HEK293 (cell line): ENCODE measurements at regions not wholly inside any gene's neighbourhood (a gene's known extent, or its start where the extent isn't known, plus 50 kb on each side); places are given as distances from the start of the nearest gene placed in this dataset.
"Not testable (repeated sequence)": the region's sequence is repeated elsewhere in the genome, so short reads cannot be mapped to it uniquely, and the experiment has no call there.

Source experiments
- CTCF ChIA-PET: fragments of 350-600 bp; formaldehyde crosslinking; extraction: SDS; loops from one replicate; lab custom pipeline; 2021; ENCODE audit warnings: antibody characterized with exemption; lab: Yijun Ruan, JAX
- POLR2A ChIA-PET: fragments of 300-600 bp; formaldehyde crosslinking; extraction: SDS; loops from one replicate; lab custom pipeline; 2020; ENCODE audit warnings: antibody characterized with exemption, inconsistent platforms; lab: Yijun Ruan, JAX
- H3K27ac ChIP-seq: fragments of 200-500 bp; sonication (Bioruptor generic); 2 replicates; pipeline ENCODE4 v1.5.1; 2014; ENCODE audit warnings: low read depth, low read length, control low read depth, inconsistent platforms; ENCODE audit errors: extremely low read depth
- H3K36me3 ChIP-seq, 2 experiments: fragments of 200-500 bp in 1 of 2; sonication (Bioruptor generic) in 1 of 2; 1 replicate in 1 of 2; 2 replicates in 1 of 2; pipeline ENCODE4 v1.5.1; 2014 to 2017; ENCODE audit warnings: inconsistent platforms in 2 of 2, low read length in 2 of 2; ENCODE audit not compliant: control insufficient read depth in 2 of 2, insufficient read depth in 1 of 2
- H3K4me1 ChIP-seq: fragments of 200-500 bp; sonication (Bioruptor generic); 2 replicates; pipeline ENCODE4 v1.5.1; 2014; ENCODE audit warnings: mild to moderate bottlenecking, low read length, inconsistent platforms; ENCODE audit not compliant: control insufficient read depth, insufficient read depth
- H3K4me3 ChIP-seq: 2 replicates; pipeline ENCODE4 v1.5.1; 2011; ENCODE audit warnings: low read depth, mild to moderate bottlenecking, control low read depth, low read length, moderate library complexity
- H3K9me3 ChIP-seq: fragments of 200-500 bp; sonication (Bioruptor generic); 2 replicates; pipeline ENCODE4 v1.5.1; 2014; ENCODE audit warnings: low read depth, low read length, inconsistent platforms; ENCODE audit not compliant: control insufficient read depth, insufficient read depth
- GFI1B ChIP-seq: fragments of 450-650 bp; formaldehyde crosslinking; IDR thresholded peaks from 2 replicates; pipeline ENCODE4 v1.5.1; 2016; ENCODE audit warnings: missing biosample characterization, missing genetic modification characterization
- HOXA7 ChIP-seq: sonication (generic); formaldehyde crosslinking; IDR thresholded peaks from 2 replicates; pipeline ENCODE4 v1.8.1; 2022; ENCODE audit warnings: missing genetic modification reagents, borderline replicate concordance
- SCRT2 ChIP-seq: fragments of 450-650 bp; formaldehyde crosslinking; IDR thresholded peaks from 2 replicates; pipeline ENCODE4 v1.5.1; 2016; ENCODE audit warnings: missing biosample characterization, missing genetic modification characterization
- SP2 ChIP-seq: fragments of 450-650 bp; formaldehyde crosslinking; IDR thresholded peaks from 2 replicates; pipeline ENCODE4 v1.5.1; 2016; ENCODE audit warnings: missing biosample characterization, missing genetic modification characterization
- SP7 ChIP-seq: fragments of 450-650 bp; formaldehyde crosslinking; IDR thresholded peaks from 2 replicates; pipeline ENCODE4 v1.5.1; 2016; ENCODE audit warnings: missing biosample characterization, missing genetic modification characterization
- ZFHX2 ChIP-seq: fragments of 450-650 bp; formaldehyde crosslinking; conservative IDR thresholded peaks from 2 replicates; pipeline ENCODE4 v1.5.1; 2016; ENCODE audit warnings: missing biosample characterization, missing genetic modification characterization
- ZFP3 ChIP-seq: fragments of 450-650 bp; formaldehyde crosslinking; IDR thresholded peaks from 2 replicates; pipeline ENCODE4 v1.5.1; 2016; ENCODE audit warnings: low read depth, missing biosample characterization, missing genetic modification characterization
- ZNF239 ChIP-seq: fragments of 450-650 bp; formaldehyde crosslinking; IDR thresholded peaks from 2 replicates; pipeline ENCODE4 v1.5.1; 2016; ENCODE audit warnings: missing biosample characterization, missing genetic modification characterization
- ZNF292 ChIP-seq: fragments of 450-650 bp; formaldehyde crosslinking; IDR thresholded peaks from 2 replicates; pipeline ENCODE4 v1.5.1; 2016; ENCODE audit warnings: low read depth, missing biosample characterization, missing genetic modification characterization, borderline replicate concordance
- ZNF354C ChIP-seq: fragments of 450-650 bp; formaldehyde crosslinking; IDR thresholded peaks from 2 replicates; pipeline ENCODE4 v1.5.1; 2016; ENCODE audit warnings: missing biosample characterization, missing genetic modification characterization, low read depth, borderline replicate concordance
- ZNF37A ChIP-seq: fragments of 450-650 bp; IDR thresholded peaks from 2 replicates; pipeline ENCODE4 v1.5.1; 2018; ENCODE audit warnings: missing biosample characterization, missing genetic modification characterization
- ZNF394 ChIP-seq: fragments of 450-650 bp; formaldehyde crosslinking; IDR thresholded peaks from 2 replicates; pipeline ENCODE4 v1.5.1; 2016; ENCODE audit warnings: missing biosample characterization, missing genetic modification characterization, mild to moderate bottlenecking, moderate library complexity, borderline replicate concordance
- ZNF544 ChIP-seq: fragments of 450-650 bp; formaldehyde crosslinking; IDR thresholded peaks from 2 replicates; pipeline ENCODE4 v1.5.0; 2017; ENCODE audit warnings: missing biosample characterization, missing genetic modification characterization
- ZNF555 ChIP-seq: fragments of 450-650 bp; formaldehyde crosslinking; conservative IDR thresholded peaks from 2 replicates; pipeline ENCODE4 v1.5.1; 2017; ENCODE audit warnings: missing biosample characterization, mild to moderate bottlenecking, missing genetic modification characterization, inconsistent platforms
- ZNF571 ChIP-seq: fragments of 450-650 bp; formaldehyde crosslinking; IDR thresholded peaks from 2 replicates; pipeline ENCODE4 v1.5.0; 2017; ENCODE audit warnings: missing biosample characterization, missing genetic modification characterization
- ZNF610 ChIP-seq: fragments of 450-650 bp; formaldehyde crosslinking; IDR thresholded peaks from 2 replicates; pipeline ENCODE4 v1.5.1; 2016; ENCODE audit warnings: missing biosample characterization, missing genetic modification characterization, borderline replicate concordance
- ZNF660 ChIP-seq: fragments of 450-650 bp; IDR thresholded peaks from 2 replicates; pipeline ENCODE4 v1.5.1; 2018; ENCODE audit warnings: missing biosample characterization, mild to moderate bottlenecking, missing genetic modification characterization
- ZNF701 ChIP-seq: fragments of 450-650 bp; formaldehyde crosslinking; IDR thresholded peaks from 2 replicates; pipeline ENCODE4 v1.5.1; 2016; ENCODE audit warnings: missing biosample characterization, missing genetic modification characterization
- ZNF777 ChIP-seq: fragments of 450-650 bp; formaldehyde crosslinking; IDR thresholded peaks from 2 replicates; pipeline ENCODE4 v1.5.1; 2017; ENCODE audit warnings: missing biosample characterization, missing genetic modification characterization, borderline replicate concordance
- TF ChIP-seq, protein P1 (sequence below): fragments of 450-650 bp; formaldehyde crosslinking; IDR thresholded peaks from 2 replicates; pipeline ENCODE4 v1.5.1; 2017; ENCODE audit warnings: missing biosample characterization, missing genetic modification characterization
- TF ChIP-seq, protein P2 (sequence below): fragments of 450-650 bp; formaldehyde crosslinking; conservative IDR thresholded peaks from 2 replicates; pipeline ENCODE4 v1.5.1; 2016; ENCODE audit warnings: low read depth, missing biosample characterization, missing genetic modification characterization

DNA sequence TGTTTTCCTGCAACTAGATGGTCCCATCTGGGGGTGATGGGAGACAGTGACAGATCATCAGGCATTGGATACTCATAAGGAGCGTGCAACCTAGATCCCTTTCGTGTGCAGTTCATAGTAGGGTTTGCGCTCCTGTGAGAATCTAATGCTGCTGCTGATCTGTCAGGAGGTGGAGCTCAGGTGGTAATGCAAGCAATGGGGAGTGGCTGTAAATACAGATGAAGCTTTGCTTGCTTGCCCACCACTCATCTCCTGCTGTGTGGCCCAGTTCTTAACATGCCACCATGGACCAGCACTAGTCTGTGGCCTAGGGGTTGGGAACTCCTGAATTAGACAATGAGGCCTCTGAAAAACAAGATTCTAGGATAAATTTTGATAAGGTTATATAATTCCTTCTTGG lies 430.6 kb downstream of the KCNJ2 start:
- H3K36me3 ChIP-seq, H3K4me3 ChIP-seq, CTCF ChIA-PET, POLR2A ChIA-PET, H3K4me1 ChIP-seq, H3K9me3 ChIP-seq, H3K27ac ChIP-seq: not testable (repeated sequence)
- peak; percentile 99 for TF ChIP-seq ZNF610

DNA sequence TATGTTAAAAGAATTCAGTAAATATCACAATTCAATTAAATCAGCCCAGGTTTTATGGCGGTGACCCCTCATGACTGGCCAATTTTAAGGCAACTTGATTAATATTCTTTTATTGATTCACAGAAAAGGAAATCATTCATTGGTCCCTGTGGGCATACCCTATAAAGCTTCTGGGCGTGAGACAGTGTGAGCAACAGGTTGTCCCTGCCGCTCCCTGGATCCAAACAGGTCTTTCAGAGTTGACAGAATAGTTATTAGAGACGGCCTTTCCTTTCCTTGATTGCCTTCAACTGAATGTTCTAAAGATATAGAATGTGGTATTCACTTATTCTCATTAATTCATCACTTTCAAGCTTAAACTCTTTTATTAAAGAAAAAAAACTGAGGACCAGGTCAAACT lies 433.9 kb downstream of the KCNJ2 start:
- no peak overlapping the region for H3K27ac ChIP-seq
- peak; percentile 72 for TF ChIP-seq SCRT2 (tag by site-specific recombination)
- no peak for TF ChIP-seq ZNF660 (tag by site-specific recombination)
- CTCF ChIA-PET, result interaction anchor here (0.6 to 0.7 kb wide), 2 partner anchors 20 to 183 kb away, joined by 3 to 4 read pairs; no protein-coding TSS in a partner anchor
- no peak overlapping the region for H3K4me3 ChIP-seq
- H3K9me3 ChIP-seq, result no peaks in the 10 kb centered on the region
- POLR2A ChIA-PET, result no interaction called here
- no peaks in the 10 kb centered on the region for H3K36me3 ChIP-seq
- H3K4me1 ChIP-seq, result no peaks in the 10 kb centered on the region

DNA sequence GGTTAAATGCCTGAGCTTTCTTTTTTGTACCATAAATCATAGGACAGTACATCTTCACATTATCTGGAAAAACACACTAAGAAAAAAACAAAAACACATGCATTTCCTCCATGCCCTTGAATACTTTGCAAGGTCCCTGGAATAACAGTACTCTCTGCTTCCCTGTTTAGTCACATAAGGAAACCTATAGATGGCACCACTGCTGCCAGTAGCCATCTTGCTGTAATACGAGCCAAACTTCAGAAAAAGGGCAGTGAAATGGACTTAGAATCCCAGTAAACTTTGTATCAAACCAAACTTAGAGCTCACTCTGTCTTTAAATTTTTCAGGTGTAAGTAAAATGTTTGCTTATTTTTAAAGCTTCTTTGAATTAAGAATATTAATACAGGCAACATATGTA lies 435.5 kb downstream of the KCNJ2 start:
- ChIA-PET POLR2A (no interaction called here), CTCF (interaction anchor here (0.6 to 1.3 kb wide), 8 partner anchors 16 to 1074 kb away, joined by 3 to 5 read pairs (median 3); no protein-coding TSS in a partner anchor)
- no peaks in the 10 kb centered on the region; the same call in 1 of the 2 replicates for H3K9me3 ChIP-seq
- no peak overlapping the region for H3K4me3 ChIP-seq
- H3K36me3 ChIP-seq, result no peaks in the 10 kb centered on the region
- H3K4me1 ChIP-seq, result no peaks in the 10 kb centered on the region
- TF ChIP-seq ZFP3 (tag by site-specific recombination), result no peak
- TF ChIP-seq SP7 (tag by site-specific recombination), result no peak
- no peak for TF ChIP-seq SCRT2 (tag by site-specific recombination)
- no peak for TF ChIP-seq ZNF37A (tag by site-specific recombination)
- TF ChIP-seq, protein P1, sequence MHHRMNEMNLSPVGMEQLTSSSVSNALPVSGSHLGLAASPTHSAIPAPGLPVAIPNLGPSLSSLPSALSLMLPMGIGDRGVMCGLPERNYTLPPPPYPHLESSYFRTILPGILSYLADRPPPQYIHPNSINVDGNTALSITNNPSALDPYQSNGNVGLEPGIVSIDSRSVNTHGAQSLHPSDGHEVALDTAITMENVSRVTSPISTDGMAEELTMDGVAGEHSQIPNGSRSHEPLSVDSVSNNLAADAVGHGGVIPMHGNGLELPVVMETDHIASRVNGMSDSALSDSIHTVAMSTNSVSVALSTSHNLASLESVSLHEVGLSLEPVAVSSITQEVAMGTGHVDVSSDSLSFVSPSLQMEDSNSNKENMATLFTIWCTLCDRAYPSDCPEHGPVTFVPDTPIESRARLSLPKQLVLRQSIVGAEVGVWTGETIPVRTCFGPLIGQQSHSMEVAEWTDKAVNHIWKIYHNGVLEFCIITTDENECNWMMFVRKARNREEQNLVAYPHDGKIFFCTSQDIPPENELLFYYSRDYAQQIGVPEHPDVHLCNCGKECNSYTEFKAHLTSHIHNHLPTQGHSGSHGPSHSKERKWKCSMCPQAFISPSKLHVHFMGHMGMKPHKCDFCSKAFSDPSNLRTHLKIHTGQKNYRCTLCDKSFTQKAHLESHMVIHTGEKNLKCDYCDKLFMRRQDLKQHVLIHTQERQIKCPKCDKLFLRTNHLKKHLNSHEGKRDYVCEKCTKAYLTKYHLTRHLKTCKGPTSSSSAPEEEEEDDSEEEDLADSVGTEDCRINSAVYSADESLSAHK (tag by site-specific recombination), result no peak
- TF ChIP-seq ZNF777 (tag by site-specific recombination), result no peak
- TF ChIP-seq ZNF544 (tag by site-specific recombination), result no peak
- TF ChIP-seq ZNF555 (tag by site-specific recombination), result no peak
- no peak for TF ChIP-seq ZNF292 (tag by site-specific recombination)
- no peak for TF ChIP-seq ZFHX2 (tag by site-specific recombination)
- TF ChIP-seq GFI1B (tag by site-specific recombination), result no peak
- no peak for TF ChIP-seq ZNF239 (tag by site-specific recombination)
- TF ChIP-seq ZNF571 (tag by site-specific recombination), result no peak
- TF ChIP-seq SP2 (tag by site-specific recombination), result no peak
- TF ChIP-seq ZNF354C (tag by site-specific recombination), result no peak
- TF ChIP-seq ZNF701 (tag by site-specific recombination), result no peak
- TF ChIP-seq, protein P2, sequence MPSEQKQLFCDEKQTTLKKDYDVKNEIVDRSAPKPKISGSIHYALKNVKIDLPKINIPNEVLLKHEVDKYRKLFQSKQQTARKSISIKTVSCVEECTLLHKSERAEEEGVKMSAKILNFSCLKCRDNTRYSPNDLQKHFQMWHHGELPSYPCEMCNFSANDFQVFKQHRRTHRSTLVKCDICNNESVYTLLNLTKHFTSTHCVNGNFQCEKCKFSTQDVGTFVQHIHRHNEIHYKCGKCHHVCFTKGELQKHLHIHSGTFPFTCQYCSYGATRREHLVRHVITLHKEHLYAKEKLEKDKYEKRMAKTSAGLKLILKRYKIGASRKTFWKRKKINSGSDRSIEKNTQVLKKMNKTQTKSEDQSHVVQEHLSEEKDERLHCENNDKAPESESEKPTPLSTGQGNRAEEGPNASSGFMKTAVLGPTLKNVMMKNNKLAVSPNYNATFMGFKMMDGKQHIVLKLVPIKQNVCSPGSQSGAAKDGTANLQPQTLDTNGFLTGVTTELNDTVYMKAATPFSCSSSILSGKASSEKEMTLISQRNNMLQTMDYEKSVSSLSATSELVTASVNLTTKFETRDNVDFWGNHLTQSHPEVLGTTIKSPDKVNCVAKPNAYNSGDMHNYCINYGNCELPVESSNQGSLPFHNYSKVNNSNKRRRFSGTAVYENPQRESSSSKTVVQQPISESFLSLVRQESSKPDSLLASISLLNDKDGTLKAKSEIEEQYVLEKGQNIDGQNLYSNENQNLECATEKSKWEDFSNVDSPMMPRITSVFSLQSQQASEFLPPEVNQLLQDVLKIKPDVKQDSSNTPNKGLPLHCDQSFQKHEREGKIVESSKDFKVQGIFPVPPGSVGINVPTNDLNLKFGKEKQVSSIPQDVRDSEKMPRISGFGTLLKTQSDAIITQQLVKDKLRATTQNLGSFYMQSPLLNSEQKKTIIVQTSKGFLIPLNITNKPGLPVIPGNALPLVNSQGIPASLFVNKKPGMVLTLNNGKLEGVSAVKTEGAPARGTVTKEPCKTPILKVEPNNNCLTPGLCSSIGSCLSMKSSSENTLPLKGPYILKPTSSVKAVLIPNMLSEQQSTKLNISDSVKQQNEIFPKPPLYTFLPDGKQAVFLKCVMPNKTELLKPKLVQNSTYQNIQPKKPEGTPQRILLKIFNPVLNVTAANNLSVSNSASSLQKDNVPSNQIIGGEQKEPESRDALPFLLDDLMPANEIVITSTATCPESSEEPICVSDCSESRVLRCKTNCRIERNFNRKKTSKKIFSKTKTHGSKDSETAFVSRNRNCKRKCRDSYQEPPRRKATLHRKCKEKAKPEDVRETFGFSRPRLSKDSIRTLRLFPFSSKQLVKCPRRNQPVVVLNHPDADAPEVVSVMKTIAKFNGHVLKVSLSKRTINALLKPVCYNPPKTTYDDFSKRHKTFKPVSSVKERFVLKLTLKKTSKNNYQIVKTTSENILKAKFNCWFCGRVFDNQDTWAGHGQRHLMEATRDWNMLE (tag by site-specific recombination), result no peak
- TF ChIP-seq HOXA7 (CRISPR knock-in tag), result no peak
- TF ChIP-seq ZNF394 (tag by site-specific recombination), result no peak
- H3K27ac ChIP-seq, result no peak overlapping the region
